HEK293 (cell line): ENCODE measurements at regions not wholly inside any gene's neighbourhood (a gene's known extent, or its start where the extent isn't known, plus 50 kb on each side); places are given as distances from the start of the nearest gene placed in this dataset.

ENCODE experiments used
- FEZF1 ChIP-seq: fragments of 450-650 bp; formaldehyde crosslinking; IDR thresholded peaks from 2 replicates; pipeline ENCODE4 v1.5.1; 2016; ENCODE audit warnings: missing biosample characterization, missing genetic modification characterization
- GLI2 ChIP-seq: fragments of 450-650 bp; formaldehyde crosslinking; IDR thresholded peaks from 2 replicates; pipeline ENCODE4; 2017; ENCODE audit warnings: missing biosample characterization, missing genetic modification characterization, low read depth, borderline replicate concordance
- GLIS1 ChIP-seq: fragments of 450-650 bp; formaldehyde crosslinking; IDR thresholded peaks from 2 replicates; pipeline ENCODE4 v1.5.1; 2016; ENCODE audit warnings: missing biosample characterization, missing genetic modification characterization
- KLF16 ChIP-seq: fragments of 450-650 bp; formaldehyde crosslinking; IDR thresholded peaks from 2 replicates; pipeline ENCODE4 v1.5.1; 2017; ENCODE audit warnings: missing biosample characterization, missing genetic modification characterization
- PRDM6 ChIP-seq: fragments of 450-650 bp; formaldehyde crosslinking; IDR thresholded peaks from 2 replicates; pipeline ENCODE4 v1.5.1; 2017; ENCODE audit warnings: missing biosample characterization, missing genetic modification characterization
- ZBTB10 ChIP-seq: fragments of 450-650 bp; formaldehyde crosslinking; IDR thresholded peaks from 2 replicates; pipeline ENCODE4 v1.5.1; 2016; ENCODE audit warnings: missing biosample characterization, missing genetic modification characterization
- ZBTB7A ChIP-seq: fragments of 450-650 bp; formaldehyde crosslinking; IDR thresholded peaks from 2 replicates; pipeline ENCODE4 v1.5.1; 2016; ENCODE audit warnings: low read depth, missing biosample characterization, missing genetic modification characterization
- ZNF311 ChIP-seq: fragments of 450-650 bp; formaldehyde crosslinking; IDR thresholded peaks from 2 replicates; pipeline ENCODE4 v1.5.1; 2017; ENCODE audit warnings: missing biosample characterization, missing genetic modification characterization, borderline replicate concordance
- ZNF391 ChIP-seq: fragments of 450-650 bp; formaldehyde crosslinking; IDR thresholded peaks from 2 replicates; pipeline ENCODE4 v1.5.1; 2016; ENCODE audit warnings: low read depth, missing biosample characterization, missing genetic modification characterization, borderline replicate concordance
- ZNF426 ChIP-seq: fragments of 450-650 bp; formaldehyde crosslinking; IDR thresholded peaks from 2 replicates; pipeline ENCODE4 v1.5.1; 2017; ENCODE audit warnings: missing biosample characterization, missing genetic modification characterization, mild to moderate bottlenecking, inconsistent platforms, moderate library complexity
- ZNF473 ChIP-seq: fragments of 450-650 bp; formaldehyde crosslinking; IDR thresholded peaks from 2 replicates; pipeline ENCODE4 v1.5.1; 2017; ENCODE audit warnings: missing biosample characterization, missing genetic modification characterization
- ZNF48 ChIP-seq: fragments of 450-650 bp; formaldehyde crosslinking; IDR thresholded peaks from 2 replicates; pipeline ENCODE4 v1.5.1; 2016; ENCODE audit warnings: missing biosample characterization, missing genetic modification characterization
- ZNF629 ChIP-seq: fragments of 450-650 bp; formaldehyde crosslinking; IDR thresholded peaks from 2 replicates; pipeline ENCODE4 v1.5.1; 2017; ENCODE audit warnings: missing biosample characterization, missing genetic modification characterization
- ZSCAN16 ChIP-seq: fragments of 450-650 bp; formaldehyde crosslinking; IDR thresholded peaks from 2 replicates; pipeline ENCODE4 v1.5.1; 2016; ENCODE audit warnings: missing biosample characterization, missing genetic modification characterization
- TF ChIP-seq, protein P1 (sequence below): fragments of 450-650 bp; formaldehyde crosslinking; IDR thresholded peaks from 2 replicates; pipeline ENCODE4 v1.5.1; 2016; ENCODE audit warnings: missing biosample characterization, missing genetic modification characterization
- TF ChIP-seq, protein P2 (sequence below): fragments of 450-650 bp; formaldehyde crosslinking; IDR thresholded peaks from 2 replicates; pipeline ENCODE4 v1.5.1; 2017; ENCODE audit warnings: missing biosample characterization, mild to moderate bottlenecking, missing genetic modification characterization, moderate library complexity
- TF ChIP-seq, protein P3 (sequence below): fragments of 450-650 bp; formaldehyde crosslinking; IDR thresholded peaks from 2 replicates; pipeline ENCODE4 v1.5.1; 2016; ENCODE audit warnings: missing biosample characterization, missing genetic modification characterization

- TF ChIP-seq, protein P1, sequence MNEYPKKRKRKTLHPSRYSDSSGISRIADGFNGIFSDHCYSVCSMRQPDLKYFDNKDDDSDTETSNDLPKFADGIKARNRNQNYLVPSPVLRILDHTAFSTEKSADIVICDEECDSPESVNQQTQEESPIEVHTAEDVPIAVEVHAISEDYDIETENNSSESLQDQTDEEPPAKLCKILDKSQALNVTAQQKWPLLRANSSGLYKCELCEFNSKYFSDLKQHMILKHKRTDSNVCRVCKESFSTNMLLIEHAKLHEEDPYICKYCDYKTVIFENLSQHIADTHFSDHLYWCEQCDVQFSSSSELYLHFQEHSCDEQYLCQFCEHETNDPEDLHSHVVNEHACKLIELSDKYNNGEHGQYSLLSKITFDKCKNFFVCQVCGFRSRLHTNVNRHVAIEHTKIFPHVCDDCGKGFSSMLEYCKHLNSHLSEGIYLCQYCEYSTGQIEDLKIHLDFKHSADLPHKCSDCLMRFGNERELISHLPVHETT (tag by site-specific recombination) = 0 out of 2 replicates have a peak, but pooled peaks have one; percentile 23
- peak; percentile 37; the same call in 1 of the 2 replicates for TF ChIP-seq FEZF1 (tag by site-specific recombination)
- TF ChIP-seq ZNF311 (tag by site-specific recombination) = no peak
- TF ChIP-seq GLI2 (tag by site-specific recombination) = no peak
- peak; percentile 70 for TF ChIP-seq ZNF629 (tag by site-specific recombination)
- TF ChIP-seq, protein P2, sequence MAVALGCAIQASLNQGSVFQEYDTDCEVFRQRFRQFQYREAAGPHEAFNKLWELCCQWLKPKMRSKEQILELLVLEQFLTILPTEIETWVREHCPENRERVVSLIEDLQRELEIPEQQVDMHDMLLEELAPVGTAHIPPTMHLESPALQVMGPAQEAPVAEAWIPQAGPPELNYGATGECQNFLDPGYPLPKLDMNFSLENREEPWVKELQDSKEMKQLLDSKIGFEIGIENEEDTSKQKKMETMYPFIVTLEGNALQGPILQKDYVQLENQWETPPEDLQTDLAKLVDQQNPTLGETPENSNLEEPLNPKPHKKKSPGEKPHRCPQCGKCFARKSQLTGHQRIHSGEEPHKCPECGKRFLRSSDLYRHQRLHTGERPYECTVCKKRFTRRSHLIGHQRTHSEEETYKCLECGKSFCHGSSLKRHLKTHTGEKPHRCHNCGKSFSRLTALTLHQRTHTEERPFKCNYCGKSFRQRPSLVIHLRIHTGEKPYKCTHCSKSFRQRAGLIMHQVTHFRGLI (tag by site-specific recombination) = no peak
- TF ChIP-seq, protein P3, sequence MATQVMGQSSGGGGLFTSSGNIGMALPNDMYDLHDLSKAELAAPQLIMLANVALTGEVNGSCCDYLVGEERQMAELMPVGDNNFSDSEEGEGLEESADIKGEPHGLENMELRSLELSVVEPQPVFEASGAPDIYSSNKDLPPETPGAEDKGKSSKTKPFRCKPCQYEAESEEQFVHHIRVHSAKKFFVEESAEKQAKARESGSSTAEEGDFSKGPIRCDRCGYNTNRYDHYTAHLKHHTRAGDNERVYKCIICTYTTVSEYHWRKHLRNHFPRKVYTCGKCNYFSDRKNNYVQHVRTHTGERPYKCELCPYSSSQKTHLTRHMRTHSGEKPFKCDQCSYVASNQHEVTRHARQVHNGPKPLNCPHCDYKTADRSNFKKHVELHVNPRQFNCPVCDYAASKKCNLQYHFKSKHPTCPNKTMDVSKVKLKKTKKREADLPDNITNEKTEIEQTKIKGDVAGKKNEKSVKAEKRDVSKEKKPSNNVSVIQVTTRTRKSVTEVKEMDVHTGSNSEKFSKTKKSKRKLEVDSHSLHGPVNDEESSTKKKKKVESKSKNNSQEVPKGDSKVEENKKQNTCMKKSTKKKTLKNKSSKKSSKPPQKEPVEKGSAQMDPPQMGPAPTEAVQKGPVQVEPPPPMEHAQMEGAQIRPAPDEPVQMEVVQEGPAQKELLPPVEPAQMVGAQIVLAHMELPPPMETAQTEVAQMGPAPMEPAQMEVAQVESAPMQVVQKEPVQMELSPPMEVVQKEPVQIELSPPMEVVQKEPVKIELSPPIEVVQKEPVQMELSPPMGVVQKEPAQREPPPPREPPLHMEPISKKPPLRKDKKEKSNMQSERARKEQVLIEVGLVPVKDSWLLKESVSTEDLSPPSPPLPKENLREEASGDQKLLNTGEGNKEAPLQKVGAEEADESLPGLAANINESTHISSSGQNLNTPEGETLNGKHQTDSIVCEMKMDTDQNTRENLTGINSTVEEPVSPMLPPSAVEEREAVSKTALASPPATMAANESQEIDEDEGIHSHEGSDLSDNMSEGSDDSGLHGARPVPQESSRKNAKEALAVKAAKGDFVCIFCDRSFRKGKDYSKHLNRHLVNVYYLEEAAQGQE (tag by site-specific recombination) = no peak
- TF ChIP-seq KLF16 (tag by site-specific recombination) = no peak
- no peak for TF ChIP-seq ZNF473 (tag by site-specific recombination)
- no peak for TF ChIP-seq ZNF426 (tag by site-specific recombination)
- TF ChIP-seq ZSCAN16 = no peak
- no peak for TF ChIP-seq ZBTB10 (tag by site-specific recombination)
- TF ChIP-seq ZBTB7A (tag by site-specific recombination) = no peak
- TF ChIP-seq PRDM6 (tag by site-specific recombination) = peak; percentile 73
- TF ChIP-seq GLIS1 = no peak
- TF ChIP-seq ZNF391 (tag by site-specific recombination) = no peak
- TF ChIP-seq ZNF48 (tag by site-specific recombination) = no peak
- TF ChIP-seq, all 188 proteins: peak for 12
Observed at GRCh38 chr1:82920418-82921248, 1078.3 kb downstream of the TTLL7 start (continued).
